Neural progenitor cell (in vitro differentiated cells): ENCODE measurements at regions not wholly inside any gene's neighbourhood (a gene's known extent, or its start where the extent isn't known, plus 50 kb on each side); places are given as distances from the start of the nearest gene placed in this dataset.

Experiments used
- DNase-seq: peaks from one replicate; pipeline ENCODE4 v3.0.0-alpha.2; 2016; ENCODE audit warnings: low spot score
- H2AFZ ChIP-seq: fragments of 200-600 bp; sonication (generic); replicated peaks from 2 replicates; pipeline ENCODE4 v1.6.1; 2016; ENCODE audit warnings: antibody characterized with exemption
- H3F3A ChIP-seq: fragments of 200-600 bp; sonication (generic); 2 replicates; pipeline ENCODE4 v1.6.1; 2016; ENCODE audit warnings: antibody characterized with exemption, low read depth
- H3K27ac ChIP-seq: fragments of 200-600 bp; sonication (generic); 2 replicates; pipeline ENCODE4 v1.5.1; 2016; ENCODE audit warnings: mild to moderate bottlenecking
- H3K27me3 ChIP-seq: fragments of 200-600 bp; sonication (generic); 2 replicates; pipeline ENCODE4 v1.6.1; 2016; ENCODE audit warnings: mild to moderate bottlenecking, moderate library complexity
- H3K36me3 ChIP-seq: fragments of 200-600 bp; sonication (generic); 2 replicates; pipeline ENCODE4 v1.5.1; 2016
- H3K4me1 ChIP-seq: fragments of 200-600 bp; sonication (generic); 2 replicates; pipeline ENCODE4 v1.6.1; 2016; ENCODE audit warnings: mixed run types
- H3K4me2 ChIP-seq: fragments of 200-600 bp; sonication (generic); 2 replicates; pipeline ENCODE4 v1.6.1; 2016
- H3K4me3 ChIP-seq: fragments of 200-600 bp; sonication (generic); 2 replicates; pipeline ENCODE4 v1.5.1; 2016
- H3K79me2 ChIP-seq: fragments of 200-600 bp; sonication (generic); 2 replicates; pipeline ENCODE4 v1.6.1; 2016; ENCODE audit warnings: low read depth
- H3K9ac ChIP-seq: fragments of 200-600 bp; sonication (generic); 2 replicates; pipeline ENCODE4 v1.6.1; 2016
- H3K9me3 ChIP-seq: fragments of 200-600 bp; sonication (generic); 2 replicates; pipeline ENCODE4 v1.5.1; 2016; ENCODE audit warnings: low read depth
- H4K20me1 ChIP-seq: fragments of 200-600 bp; sonication (generic); 2 replicates; pipeline ENCODE4 v1.6.1; 2016; ENCODE audit warnings: low read depth
- H3K27ac Mint-ChIP-seq: 3 replicates; pipeline ENCODE4 v1.8.0; 2021; ENCODE audit warnings: mixed read lengths
- H3K27me3 Mint-ChIP-seq: 2 replicates; pipeline ENCODE4 v1.8.0; 2022; ENCODE audit warnings: low read depth, mild to moderate bottlenecking, inconsistent platforms, moderate library complexity, mixed read lengths; ENCODE audit not compliant: insufficient read depth
- H3K36me3 Mint-ChIP-seq: 3 replicates; pipeline ENCODE4 v1.8.0; 2021; ENCODE audit warnings: mixed read lengths
- H3K4me1 Mint-ChIP-seq: 3 replicates; pipeline ENCODE4 v1.8.0; 2021; ENCODE audit warnings: mixed read lengths
- H3K4me3 Mint-ChIP-seq: 3 replicates; pipeline ENCODE4 v1.8.0; 2021; ENCODE audit warnings: mild to moderate bottlenecking, moderate library complexity, mixed read lengths
- H3K9me3 Mint-ChIP-seq: 3 replicates; pipeline ENCODE4 v1.8.0; 2020; ENCODE audit warnings: mixed read lengths
- CTCF ChIP-seq: fragments of 200-600 bp; sonication (generic); IDR thresholded peaks from 2 replicates; pipeline ENCODE4 v1.5.1; 2017; ENCODE audit warnings: antibody characterized with exemption, mild to moderate bottlenecking
- EZH2 ChIP-seq: fragments of 200-600 bp; sonication (generic); IDR thresholded peaks from 2 replicates; pipeline ENCODE4 v1.6.1; 2017; ENCODE audit warnings: antibody characterized with exemption, mild to moderate bottlenecking, moderate library complexity
- EZH2phosphoT487 ChIP-seq: fragments of 200-600 bp; sonication (generic); IDR thresholded peaks from 2 replicates; pipeline ENCODE4 v1.6.1; 2017; ENCODE audit warnings: antibody characterized with exemption

GRCh38 chr7:128157906-128158305 lies 83.2 kb upstream of the LEP start:
- H3K36me3 ChIP-seq, result no peaks in the 10 kb centered on the region
- Mint-ChIP-seq H3K36me3 (no peaks in the 10 kb centered on the region), H3K4me1 (peaks cover 23% of the 10 kb centered on the region), H3K9me3 (peaks cover 2% of the 10 kb centered on the region), H3K4me3 (no peak overlapping the region), H3K27ac (no peak overlapping the region), H3K27me3 (peaks cover 39% of the 10 kb centered on the region)
- peaks cover 13% of the 10 kb centered on the region for H4K20me1 ChIP-seq
- no peak for TF ChIP-seq EZH2phosphoT487
- TF ChIP-seq CTCF, result no peak
- no peak for TF ChIP-seq EZH2
- no peak overlapping the region for H3K4me3 ChIP-seq
- H3K79me2 ChIP-seq, result no peaks in the 10 kb centered on the region
- H3K9ac ChIP-seq, result no peak overlapping the region
- no peak overlapping the region for H3K4me2 ChIP-seq
- H2AFZ ChIP-seq, result no peak overlapping the region
- H3K4me1 ChIP-seq, result peaks cover 14% of the 10 kb centered on the region
- no peak for DNase-seq
- no peak overlapping the region for H3K27ac ChIP-seq
- no peaks in the 10 kb centered on the region for H3K9me3 ChIP-seq
- H3F3A ChIP-seq, result peaks cover 16% of the 10 kb centered on the region
- H3K27me3 ChIP-seq, result peaks cover 81% of the 10 kb centered on the region

- no peak for DNase-seq
- H3K27me3 Mint-ChIP-seq, result peaks cover 43% of the 10 kb centered on the region
- H2AFZ ChIP-seq, result no peak overlapping the region
Observed at GRCh38 chr7:128158370-128158769, 82.7 kb upstream of the LEP start.

DNA sequence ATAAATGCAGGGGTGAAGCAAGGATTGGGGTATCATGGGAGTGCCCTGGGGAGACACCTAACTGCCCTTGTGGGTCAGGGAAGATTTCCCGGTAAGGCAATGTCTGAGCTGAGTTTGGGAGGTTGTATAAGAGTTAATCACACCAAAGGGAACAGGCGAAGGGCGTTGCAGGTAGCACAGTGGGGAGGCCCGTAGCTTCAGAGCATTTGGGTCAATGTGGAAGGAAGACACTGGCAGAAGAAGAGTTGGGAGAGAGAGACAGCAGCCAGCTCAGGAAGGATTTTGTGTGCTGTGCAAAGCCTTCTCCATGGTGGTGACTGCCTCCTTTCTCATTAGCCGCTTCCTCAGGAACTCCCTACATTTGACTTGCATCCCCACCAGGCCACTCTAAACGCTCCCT lies 80.8 kb upstream of the LEP start:
- peaks cover 2% of the 10 kb centered on the region for H3F3A ChIP-seq
- H3K4me3 ChIP-seq, result no peak overlapping the region
- H3K27me3 ChIP-seq, result peaks cover 88% of the 10 kb centered on the region
- Mint-ChIP-seq H3K36me3 (peaks cover 2% of the 10 kb centered on the region), H3K4me3 (no peak overlapping the region), H3K27ac (no peak overlapping the region), H3K27me3 (peaks cover 53% of the 10 kb centered on the region), H3K9me3 (peaks cover 4% of the 10 kb centered on the region), H3K4me1 (peaks cover 7% of the 10 kb centered on the region)
- no peaks in the 10 kb centered on the region for H3K36me3 ChIP-seq
- TF ChIP-seq EZH2 (no peak), CTCF (no peak), EZH2phosphoT487 (no peak)
- H3K4me2 ChIP-seq, result no peak overlapping the region
- H3K9me3 ChIP-seq, result no peaks in the 10 kb centered on the region
- no peak overlapping the region for H3K27ac ChIP-seq
- no peak overlapping the region for H2AFZ ChIP-seq
- H3K9ac ChIP-seq, result no peak overlapping the region
- peaks cover 1% of the 10 kb centered on the region for H3K4me1 ChIP-seq
- H4K20me1 ChIP-seq, result peaks cover 3% of the 10 kb centered on the region
- no peak for DNase-seq
- no peaks in the 10 kb centered on the region for H3K79me2 ChIP-seq

More at GRCh38 chr7:128158370-128158769, 82.7 kb upstream of the LEP start:
- no peak overlapping the region for H3K4me3 ChIP-seq
- Mint-ChIP-seq H3K4me1 (peaks cover 23% of the 10 kb centered on the region), H3K4me3 (no peak overlapping the region), H3K36me3 (no peaks in the 10 kb centered on the region), H3K27ac (no peak overlapping the region), H3K9me3 (peaks cover 2% of the 10 kb centered on the region)
- peaks cover 83% of the 10 kb centered on the region for H3K27me3 ChIP-seq
- TF ChIP-seq EZH2 (no peak), CTCF (no peak), EZH2phosphoT487 (no peak)
- no peak overlapping the region for H3K9ac ChIP-seq
- peaks cover 16% of the 10 kb centered on the region for H3F3A ChIP-seq
- no peaks in the 10 kb centered on the region for H3K9me3 ChIP-seq
- H3K4me2 ChIP-seq, result no peak overlapping the region
- H3K79me2 ChIP-seq, result no peaks in the 10 kb centered on the region
- H4K20me1 ChIP-seq, result peaks cover 13% of the 10 kb centered on the region
- no peaks in the 10 kb centered on the region for H3K36me3 ChIP-seq
- H3K27ac ChIP-seq, result no peak overlapping the region
- H3K4me1 ChIP-seq, result peaks cover 14% of the 10 kb centered on the region
